PC-9 (cell line): ENCODE measurements at regions not wholly inside any gene's neighbourhood (a gene's known extent, or its start where the extent isn't known, plus 50 kb on each side); places are given as distances from the start of the nearest gene placed in this dataset.

Experiments used
- CTCF ChIP-seq: fragments of 200-600 bp; sonication (generic); conservative IDR thresholded peaks from 2 replicates; pipeline ENCODE4 v1.6.1; 2017; ENCODE audit warnings: mixed run types, antibody characterized with exemption, mild to moderate bottlenecking, moderate library complexity
- EZH2 ChIP-seq: fragments of 200-600 bp; sonication (generic); IDR thresholded peaks from 2 replicates; pipeline ENCODE4 v1.8.0; 2017; ENCODE audit warnings: antibody characterized with exemption, low read depth

GRCh38 chr2:120552079-120552478 is 183.6 kb upstream of the GLI2 start:
- no peak for TF ChIP-seq CTCF
- TF ChIP-seq EZH2, result no peak
